GM19043 (cell line): ENCODE measurements at regions not wholly inside any gene's neighbourhood (a gene's known extent, or its start where the extent isn't known, plus 50 kb on each side); places are given as distances from the start of the nearest gene placed in this dataset.

Source experiments
- ATAC-seq: cut with Tn5 transposase; IDR thresholded peaks from one replicate; pipeline ENCODE4 v1.9.1; 2021; ENCODE audit warnings: low read depth; ENCODE audit not compliant: unreplicated experiment

DNA sequence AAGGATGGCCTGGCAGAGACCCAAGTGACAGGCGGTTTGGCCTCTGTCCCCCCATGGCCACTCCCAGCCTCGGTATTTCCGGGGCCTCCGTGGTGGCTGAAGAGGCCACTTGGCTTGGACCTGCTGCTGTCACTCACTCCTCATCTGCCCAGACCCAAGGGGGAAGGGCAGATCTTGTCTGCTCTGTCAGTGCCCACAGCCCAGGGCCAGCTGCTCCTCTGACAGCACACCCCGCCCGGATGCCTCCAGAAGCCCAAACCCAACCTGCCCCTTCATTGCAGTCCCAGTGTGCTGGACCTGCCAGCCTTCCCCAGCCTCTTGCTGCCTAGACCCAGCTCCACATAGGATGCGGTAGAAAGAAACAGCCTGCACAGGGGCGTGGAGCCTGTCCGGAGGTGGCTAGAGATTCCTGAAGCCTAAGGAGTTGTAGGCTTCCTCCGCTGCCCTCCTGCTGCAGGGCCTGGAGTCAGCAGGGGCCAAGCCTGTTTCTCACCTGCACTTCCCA, 52.0 kb downstream of the MAGEF1 start:
- no peak for ATAC-seq

DNA sequence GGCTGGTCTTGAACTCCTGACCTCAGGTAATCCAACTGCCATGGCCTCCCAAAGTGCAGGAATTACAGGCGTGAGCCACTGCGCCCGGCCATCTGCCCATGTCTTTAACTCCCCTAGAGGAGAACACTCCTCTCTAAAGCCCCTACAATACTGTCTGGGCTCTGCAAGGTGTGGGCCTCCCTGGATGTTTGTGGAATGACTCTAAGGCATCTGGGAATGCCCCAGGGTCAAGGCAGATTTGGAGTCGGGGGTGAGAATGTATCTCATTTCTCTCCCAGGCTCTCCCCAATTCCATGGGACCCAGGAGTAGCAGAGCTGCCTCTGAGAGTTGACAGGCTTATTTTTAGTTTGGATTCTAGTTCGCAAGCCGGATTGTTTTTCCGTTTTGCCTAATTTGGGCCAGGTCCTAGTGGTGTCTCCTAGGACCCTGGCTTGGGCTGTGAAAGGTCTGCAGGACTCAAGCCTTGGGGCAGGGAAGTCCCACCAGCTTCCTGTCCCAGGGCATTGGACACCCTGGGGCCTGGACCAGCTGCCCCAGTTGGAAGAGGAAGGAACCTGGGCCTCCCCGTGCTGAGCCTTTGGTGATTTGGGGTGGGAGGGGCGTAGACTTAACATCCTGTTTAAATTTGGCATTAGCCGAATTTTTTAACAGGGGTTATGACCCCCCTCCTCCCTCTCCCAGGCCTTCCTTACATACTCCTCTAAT, 53.5 kb downstream of the MAGEF1 start:
- no peak for ATAC-seq

DNA sequence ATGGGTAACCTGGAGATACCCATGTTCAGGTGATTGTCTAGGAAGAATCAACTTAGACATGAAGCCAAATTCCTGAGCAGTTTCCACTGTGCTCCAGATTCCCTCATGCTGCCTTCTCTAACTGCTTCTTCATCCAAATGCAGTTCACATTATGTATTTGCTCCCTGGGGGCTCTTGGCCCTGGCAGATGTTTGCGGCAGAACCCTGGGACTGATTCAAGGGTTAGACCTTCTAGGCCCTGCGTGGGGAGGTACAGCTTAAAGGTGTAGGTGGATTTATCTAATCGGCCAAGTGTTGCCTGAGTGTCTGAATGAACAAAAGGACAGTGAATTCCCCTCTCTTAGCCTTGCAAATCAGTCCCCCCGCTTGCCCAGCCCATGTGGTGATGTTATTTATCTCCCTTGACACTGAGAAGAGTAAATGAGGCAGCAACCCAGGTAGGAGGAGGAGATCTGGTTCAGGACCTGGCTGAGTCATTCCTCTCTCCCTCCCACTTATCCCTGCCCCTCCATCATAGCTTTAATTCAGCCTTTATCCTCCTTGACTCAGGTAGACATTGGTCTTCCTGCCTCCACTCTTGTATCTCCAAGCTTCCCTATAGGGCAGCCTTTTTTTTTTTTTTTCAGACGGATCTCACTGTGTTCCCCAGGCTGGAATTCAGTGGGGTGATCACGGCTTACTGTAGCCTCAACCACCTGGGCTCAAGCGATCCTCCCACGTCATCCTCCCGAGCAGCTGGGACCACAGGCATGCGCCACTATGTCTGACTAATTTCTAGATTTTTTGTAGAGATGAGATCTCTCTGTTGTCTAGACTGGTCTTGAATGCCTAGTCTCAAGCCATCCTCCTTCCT, 54.8 kb downstream of the MAGEF1 start:
- ATAC-seq, result peak; percentile 69

DNA sequence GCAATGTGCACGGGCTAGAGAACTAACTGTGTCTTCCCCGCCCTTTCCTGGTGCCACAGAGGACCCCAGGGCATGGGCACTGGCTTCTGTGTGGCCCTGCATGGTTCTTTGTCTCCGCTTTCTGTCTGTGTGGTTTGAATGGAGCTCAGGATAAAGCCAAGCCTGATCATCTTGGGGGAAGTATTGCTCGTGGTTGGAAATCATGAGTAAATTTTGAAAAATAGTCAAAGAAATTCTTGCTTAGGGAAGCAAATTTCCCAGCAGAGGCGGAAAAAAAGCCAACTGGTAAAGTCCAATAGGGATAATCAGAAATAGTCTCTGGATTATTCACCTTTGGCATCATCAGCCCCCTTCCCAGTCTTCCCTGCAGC, 55.4 kb downstream of the MAGEF1 start:
- ATAC-seq, result no peak

DNA sequence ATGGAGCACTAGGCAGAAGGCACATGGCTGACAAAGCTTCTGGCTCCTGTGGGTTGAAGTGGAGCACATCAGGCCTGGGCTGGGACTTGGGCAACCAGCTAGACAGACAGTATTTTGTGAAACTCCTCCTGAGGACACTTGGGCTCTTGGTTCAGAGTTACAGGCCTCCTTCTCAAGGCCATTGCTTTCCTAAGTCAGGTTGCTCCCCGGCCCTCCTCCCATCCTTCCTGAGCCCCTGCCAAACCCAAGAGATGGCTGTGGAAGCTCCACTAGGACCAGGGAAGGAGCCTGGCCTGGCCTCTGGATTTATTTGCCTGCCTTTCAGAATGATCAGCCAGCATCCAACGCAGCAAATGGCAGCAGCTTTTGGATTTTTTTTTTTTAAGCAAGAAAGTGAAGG, 56.3 kb downstream of the MAGEF1 start:
- no peak for ATAC-seq

DNA sequence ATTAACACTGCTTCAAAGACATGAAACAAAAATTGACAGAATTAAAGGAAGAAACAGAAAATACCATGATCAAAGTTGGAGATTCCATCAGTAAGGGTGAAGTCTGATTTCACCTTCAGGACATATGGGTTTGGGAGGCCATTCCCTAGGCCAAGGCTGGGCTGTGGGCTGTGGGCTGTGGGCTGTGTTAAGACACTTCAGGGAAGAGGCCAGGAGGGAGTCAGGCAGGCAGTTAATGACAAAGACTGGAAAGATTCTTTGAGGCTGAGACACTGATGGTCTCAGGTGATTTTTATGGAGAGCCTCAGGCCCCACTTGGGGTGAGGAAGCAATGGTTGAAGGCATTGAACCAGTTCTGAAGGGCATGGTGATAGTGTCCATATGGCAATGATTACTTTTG, 57.5 kb downstream of the MAGEF1 start:
- no peak for ATAC-seq

DNA sequence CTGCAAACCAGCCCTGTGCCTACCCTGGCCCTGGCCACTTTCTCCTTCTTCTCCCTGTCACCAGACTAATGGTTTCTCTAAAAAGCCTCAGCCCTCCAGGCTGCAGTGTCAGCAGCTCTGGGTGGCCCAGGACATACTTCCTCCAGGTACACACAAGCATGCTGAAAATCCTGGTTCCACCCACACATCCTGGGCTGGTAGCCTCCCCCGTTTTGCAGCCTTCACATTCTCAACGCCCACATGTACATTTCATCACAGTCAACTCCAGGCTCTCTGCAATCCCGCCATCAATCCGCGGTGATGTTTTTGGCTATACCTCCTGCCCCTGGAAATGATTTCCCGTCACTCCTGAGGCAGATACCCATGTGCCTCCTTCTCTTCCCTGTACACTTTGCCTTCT, 59.4 kb downstream of the MAGEF1 start:
- ATAC-seq, result no peak

DNA sequence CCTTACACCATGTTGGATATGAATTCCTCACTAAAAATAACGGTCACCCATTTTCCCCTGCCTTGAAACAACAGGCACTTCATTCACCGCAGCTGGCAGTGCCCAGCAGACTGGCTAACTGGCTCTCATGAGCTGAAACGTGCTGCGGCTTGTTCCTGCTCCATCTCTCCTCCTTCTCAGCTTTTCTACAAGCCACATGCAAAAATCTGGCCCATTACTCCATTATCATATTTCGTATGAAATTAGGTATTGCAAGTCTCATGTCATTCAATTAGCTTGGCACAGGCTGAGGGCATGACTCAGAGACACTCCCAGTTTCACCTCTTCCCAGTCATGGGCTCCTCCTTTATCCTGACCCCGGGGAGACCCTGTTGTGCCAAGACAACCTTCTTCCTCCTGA, 60.0 kb downstream of the MAGEF1 start:
- ATAC-seq, result no peak

DNA sequence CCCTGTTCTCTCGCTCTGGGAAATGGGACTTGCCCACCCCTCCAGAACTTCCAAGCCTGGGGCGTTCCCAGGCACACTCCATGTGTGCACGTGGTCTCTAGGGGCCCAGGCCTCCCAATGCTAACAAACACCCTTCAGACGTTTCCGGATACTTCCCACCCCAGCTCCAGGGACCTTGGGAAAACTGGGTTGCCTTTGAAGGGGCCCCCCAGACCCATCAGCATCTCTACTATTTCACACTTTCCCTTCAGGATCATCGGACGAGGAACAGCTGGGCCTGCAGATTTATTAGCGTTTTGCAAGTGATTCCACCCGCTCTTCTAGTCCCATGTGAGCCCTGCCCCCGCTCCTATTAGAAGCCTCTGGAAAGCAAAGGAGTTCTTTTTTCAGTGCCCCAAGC, 63.2 kb downstream of the MAGEF1 start:
- ATAC-seq, result no peak

DNA sequence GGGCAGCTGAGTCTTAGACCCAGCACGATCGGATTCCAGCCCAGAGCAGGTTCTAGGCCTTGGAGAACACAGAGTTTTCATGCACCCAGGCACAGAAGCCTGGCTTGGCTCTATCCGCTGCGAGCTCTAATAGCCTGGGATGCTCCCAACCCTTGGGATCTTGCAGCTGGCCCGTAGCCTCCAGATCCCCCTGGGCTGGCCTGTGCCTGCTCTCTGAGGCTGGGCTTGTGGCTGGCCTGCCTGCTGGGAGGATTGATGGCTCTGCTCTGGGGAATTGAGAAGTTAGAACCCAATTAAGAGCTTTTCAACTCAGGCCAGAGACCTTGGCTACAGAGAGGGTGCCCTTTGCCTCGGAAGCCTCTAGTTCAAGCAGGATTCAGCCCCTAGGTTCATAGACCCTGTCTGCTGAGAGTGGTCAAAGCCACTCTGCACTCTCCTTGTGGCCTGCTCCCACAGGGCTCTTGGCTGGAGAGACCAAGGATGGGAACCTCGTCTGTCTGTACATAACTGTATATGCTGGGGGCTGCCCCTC, 64.4 kb downstream of the MAGEF1 start:
- no peak for ATAC-seq

DNA sequence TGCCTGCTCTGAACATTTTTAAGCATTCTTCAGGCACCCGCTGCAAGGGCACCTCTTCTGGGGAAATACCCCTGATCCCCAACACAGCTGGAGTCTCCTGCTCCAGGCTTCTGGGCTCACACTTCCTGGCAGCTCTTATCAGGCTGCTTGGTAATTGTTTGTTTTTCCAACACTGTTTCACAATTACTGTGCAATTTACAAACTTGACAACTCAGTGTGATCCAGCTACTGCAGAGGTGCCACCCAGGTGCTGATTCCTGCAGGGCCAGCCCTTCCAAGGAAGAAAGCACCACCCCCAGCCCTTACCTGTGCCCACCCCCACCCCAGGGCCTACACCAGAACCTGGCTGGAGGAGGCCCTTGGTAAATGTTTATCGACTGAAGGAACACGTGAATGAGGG, 66.5 kb downstream of the MAGEF1 start:
- ATAC-seq, result no peak

DNA sequence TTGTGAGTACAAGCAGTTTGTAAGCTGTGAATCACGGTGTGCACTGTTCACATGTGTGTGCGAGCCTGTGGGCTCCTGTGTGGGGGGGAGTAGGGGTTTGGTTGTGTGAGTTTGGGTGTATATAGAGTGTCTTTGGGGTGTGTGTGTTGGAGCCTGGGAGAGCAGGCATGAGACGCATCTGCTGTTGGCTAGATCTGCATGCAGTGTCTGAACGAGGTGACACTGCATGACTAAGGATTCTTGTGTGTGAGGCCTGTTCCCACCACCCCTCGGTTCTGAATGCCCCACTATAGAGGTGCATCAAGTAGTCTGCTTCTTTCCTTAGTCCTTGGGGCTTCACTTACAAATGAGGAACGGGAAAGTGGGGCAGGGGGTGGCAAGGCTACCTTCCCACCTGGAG, 68.4 kb downstream of the MAGEF1 start:
- no peak for ATAC-seq

DNA sequence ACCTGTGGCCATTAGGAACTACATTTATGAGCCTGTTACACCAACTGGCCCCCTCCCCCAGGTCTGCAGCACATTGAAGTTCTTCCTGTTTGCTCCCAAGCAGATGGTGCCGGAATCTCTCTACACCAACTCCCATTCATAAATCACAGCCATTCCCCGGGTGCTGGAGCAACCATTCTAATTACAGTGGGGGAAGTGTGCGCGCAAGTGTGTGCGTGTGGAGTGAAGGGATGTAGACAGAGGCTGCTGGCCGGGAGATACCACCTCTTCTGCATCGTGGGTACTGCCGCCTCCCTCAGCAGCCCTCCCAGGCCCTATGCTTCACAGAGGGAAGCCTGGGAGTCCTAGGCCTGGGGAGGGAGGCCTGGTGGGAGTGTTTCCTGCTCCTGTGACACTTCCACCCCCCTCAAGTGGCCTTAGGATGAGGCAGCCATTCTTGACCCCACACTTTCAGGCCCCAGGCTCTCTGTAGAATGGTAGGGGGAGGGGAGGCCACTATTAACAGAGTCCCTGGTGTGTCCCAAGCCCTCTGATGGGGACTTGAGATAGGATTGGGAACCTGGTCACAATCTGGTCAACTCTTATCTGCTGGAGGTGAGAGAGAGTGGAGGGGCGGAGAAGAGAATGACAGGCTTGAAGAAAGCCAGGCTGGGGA, 69.1 kb downstream of the MAGEF1 start:
- no peak for ATAC-seq

DNA sequence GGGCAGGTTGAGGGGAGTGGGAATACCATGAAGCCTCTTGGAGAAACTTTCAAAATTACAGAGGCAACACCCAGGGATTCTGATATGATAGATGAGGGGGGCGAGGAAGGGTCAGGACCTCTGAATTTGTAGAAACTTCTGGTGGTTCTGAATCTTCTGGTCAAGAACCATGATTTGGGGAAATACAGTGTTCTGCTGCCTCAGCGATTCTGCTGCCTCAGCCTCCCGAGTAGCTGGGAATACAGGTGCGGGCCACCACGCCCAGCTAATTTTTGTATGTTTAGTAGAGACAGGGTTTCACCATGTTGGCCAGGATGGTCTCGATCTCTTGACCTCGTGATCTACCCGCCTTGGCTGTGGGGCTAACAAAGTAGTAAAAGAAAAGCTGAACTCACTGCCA, 70.4 kb downstream of the MAGEF1 start:
- no peak for ATAC-seq

DNA sequence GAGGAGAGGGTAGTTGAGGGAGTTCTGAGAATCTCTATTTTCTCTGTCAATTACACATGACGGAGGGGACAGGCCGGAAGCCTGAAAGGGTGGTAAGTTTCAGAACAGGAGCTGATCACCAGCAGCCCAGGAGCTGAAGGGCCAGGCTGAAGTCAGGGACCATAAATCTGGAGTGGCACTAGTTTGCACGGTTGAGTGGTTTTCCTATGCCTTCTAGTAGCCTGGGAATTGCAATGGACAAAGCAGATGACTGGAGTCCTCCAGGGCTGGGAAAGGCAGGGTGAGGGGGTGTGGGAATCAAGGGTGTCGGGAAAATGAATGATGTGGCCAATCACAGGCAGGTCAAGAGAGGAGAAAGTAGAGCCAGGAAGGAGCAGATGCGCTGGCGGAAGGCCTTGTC, 72.5 kb downstream of the MAGEF1 start:
- ATAC-seq, result no peak

DNA sequence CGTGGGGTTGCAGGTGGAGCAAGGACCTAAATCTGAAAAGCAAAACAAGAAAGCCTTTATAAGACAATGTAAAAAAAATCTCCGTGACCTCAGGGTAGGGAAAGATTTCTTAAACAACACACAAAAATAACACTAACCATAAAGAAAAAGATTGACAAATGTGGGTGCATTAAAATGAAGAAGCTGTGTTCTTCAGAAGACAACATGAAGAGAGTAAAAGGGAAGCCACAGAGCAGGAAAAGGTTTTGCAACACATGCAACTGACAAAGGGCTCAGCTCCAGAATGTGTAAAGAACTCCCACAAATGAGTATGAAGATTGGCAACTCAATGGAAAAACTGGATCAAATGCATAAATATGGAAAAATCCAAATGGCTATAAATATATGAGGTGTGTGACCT, 74.2 kb downstream of the MAGEF1 start:
- ATAC-seq, result no peak

DNA sequence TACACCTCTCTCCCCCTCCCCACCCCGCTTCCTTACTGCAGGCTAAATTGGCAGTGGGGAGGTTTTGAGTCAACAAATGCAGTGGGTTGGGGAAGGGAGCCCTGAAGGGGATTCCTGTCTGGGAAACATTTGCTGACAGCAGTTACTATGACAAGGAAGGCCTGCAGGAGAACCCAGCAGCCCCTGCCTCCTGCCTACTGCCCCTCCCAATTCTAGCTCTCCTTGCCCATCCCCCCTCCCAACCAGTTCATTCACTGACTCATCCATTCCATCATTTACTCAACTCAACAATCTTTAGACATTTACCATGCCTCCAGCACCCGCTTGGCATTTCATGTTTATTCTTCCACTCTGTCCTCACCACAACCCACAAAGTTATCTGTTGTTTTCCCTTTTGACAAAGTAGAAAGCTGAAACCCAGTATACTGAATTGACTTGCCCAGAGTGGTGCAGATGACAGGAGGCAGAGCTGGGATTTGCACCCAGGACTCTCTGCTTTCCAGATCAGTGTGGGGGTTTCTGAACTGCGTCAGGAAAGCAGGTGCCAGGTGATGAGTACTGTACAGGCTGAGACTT, 75.0 kb downstream of the MAGEF1 start:
- no peak for ATAC-seq

DNA sequence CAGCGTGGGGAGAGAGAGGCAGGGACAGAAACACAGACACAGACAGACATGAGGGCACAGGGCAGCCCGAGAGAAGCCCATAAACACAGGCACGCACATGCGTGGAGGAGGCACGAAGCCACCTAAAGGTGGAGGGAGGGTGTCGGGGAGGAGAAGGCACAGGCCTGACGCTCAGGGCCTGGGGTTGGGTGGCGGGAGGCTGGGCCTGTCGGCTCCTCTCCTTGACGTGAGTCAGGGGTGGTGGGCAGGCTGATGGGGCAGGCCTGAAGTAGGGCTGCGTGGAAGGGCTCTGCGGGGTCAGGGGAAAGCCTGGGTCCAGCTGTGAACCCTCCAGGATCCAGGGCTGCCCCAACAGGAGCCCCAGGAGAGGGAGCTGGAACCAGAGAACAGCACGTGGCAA, 74.2 kb downstream of the EPHB3 start:
- no peak for ATAC-seq

DNA sequence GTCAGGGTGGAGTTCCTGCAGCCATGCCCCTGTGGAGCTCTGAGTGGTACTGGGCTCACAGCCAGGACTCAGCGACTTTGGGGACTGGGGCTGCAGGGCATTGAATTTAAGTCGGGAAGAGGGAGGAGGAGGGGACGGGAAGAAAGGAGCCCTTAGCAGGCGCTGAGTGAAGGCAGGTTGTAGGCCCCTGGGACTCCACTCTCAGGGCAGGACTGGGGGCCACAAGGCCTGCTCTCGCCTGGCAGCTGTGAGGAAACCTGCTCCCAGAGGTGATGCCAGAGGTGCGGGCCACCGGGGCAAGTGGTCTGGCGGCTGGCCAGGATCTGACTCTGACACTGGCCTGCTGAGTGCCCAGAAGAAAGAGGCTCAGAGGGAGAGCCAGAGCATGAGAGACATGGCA, 73.5 kb downstream of the EPHB3 start:
- ATAC-seq, result no peak

DNA sequence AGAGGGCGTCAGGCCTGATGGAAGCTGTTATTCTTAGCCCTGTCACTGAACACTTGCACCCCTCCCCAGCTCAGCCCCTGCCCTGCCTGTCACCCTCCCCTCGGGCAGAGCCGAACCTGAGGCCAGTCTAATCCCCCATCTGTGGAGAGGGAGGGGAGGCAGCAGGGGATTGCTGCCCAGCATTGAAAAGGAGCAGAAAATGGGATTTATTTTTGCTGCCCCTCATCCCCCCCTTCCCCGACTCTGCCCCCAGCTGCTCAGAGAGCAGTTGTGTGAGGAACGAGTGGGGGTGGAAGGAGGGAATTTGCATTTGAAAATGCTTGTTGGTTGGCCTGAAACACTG, 71.6 kb downstream of the EPHB3 start:
- no peak for ATAC-seq
